HG03432 (cell line): ENCODE measurements at regions not wholly inside any gene's neighbourhood (a gene's known extent, or its start where the extent isn't known, plus 50 kb on each side); places are given as distances from the start of the nearest gene placed in this dataset.
A peak's percentile ranks its signal among the peaks of the same experiment; 100 is the strongest.

Source experiments
- ATAC-seq: cut with Tn5 transposase; IDR thresholded peaks from one replicate; pipeline ENCODE4 v1.9.1; 2021; ENCODE audit warnings: mild to moderate bottlenecking, moderate library complexity; ENCODE audit not compliant: unreplicated experiment

- no peak for ATAC-seq
Observed at GRCh38 chr2:58913082-58913726, 672.1 kb upstream of the FANCL start.

DNA sequence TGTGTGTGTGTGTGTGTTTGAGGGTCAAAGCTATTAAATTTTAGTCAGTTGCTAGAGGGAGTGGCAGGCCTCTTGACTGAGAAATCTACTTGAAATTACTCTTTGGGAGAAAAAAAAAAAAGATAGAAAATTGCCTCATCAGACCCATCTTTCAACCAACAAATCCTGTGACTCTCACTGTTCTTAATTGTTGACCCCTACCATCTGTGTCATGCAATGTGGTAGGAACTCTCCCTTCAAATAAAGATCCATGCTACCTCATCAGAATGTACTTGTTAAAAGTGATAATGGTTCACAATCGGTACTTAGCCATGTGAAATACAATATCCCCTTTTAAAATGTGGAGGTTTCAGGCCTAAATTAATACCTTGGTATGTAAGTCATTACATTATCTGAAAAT lies 670.8 kb upstream of the FANCL start:
- no peak for ATAC-seq

GRCh38 chr2:58908501-58909154 lies 667.5 kb upstream of the FANCL start:
- no peak for ATAC-seq

DNA sequence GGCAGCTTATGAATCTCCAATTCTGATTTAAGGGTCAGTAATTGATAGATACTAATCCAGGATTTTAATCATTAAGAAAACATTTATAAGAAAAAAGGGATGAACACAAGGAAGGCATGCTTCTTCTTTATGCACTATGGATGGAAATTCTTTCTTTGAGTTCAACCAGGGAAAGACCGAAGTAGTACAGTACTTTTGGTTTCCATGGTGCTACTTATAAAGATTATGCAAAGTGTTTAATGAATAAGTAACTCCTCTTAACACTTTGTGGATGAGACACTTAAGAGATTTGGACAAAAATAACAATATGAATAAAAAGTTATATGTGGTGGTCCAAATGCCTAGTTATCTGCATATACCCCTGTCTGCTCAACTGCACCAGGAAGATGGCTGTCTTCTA lies 666.5 kb upstream of the FANCL start:
- no peak for ATAC-seq

DNA sequence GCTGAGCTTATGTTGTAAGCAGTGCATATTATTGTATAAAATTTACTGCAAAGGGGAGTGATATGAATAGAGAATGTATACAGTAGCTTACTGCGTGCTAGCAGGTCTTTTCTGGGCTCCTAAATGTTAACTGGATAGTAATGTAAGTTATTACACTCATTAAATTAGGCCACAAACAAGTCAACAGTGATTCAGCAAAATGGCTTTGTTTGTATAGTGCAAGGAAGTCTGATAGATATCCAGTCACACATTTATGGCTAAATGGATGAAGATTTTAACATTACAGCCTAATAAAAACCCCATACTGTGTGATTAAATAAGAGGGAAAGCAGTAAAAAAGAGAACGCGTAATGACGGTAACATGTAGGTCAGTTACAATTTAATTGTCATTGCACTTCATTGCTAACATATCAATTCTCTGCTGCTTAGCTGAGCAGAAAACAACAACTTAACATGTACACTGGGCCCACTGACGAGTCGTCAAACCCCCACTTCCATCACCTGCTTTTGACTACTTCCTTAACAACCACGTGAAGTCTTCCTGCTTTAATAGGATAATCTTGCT lies 665.0 kb upstream of the FANCL start:
- ATAC-seq = no peak

GRCh38 chr2:58904095-58904494 lies 663.0 kb upstream of the FANCL start:
- no peak for ATAC-seq

DNA sequence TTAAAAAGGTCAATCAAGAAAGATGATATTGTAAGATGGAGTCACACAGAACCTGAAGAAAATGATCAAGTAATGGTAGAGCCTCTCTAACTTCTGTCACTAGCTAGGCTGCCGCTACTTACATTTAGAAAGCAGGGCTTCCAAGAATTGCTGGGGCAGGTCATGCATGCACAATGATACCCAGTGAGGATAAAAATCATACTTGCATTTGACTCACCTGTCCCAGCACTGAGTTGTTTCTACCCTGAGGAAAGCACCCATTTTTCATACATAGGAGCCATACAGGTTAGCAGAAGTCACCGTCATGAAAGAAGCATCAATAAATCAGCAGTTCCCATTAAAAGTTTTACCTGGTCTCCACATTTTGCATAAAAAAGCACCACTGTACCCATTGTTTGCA lies 662.3 kb upstream of the FANCL start:
- ATAC-seq = no peak

GRCh38 chr2:58900246-58901027 lies 659.3 kb upstream of the FANCL start:
- no peak for ATAC-seq

DNA sequence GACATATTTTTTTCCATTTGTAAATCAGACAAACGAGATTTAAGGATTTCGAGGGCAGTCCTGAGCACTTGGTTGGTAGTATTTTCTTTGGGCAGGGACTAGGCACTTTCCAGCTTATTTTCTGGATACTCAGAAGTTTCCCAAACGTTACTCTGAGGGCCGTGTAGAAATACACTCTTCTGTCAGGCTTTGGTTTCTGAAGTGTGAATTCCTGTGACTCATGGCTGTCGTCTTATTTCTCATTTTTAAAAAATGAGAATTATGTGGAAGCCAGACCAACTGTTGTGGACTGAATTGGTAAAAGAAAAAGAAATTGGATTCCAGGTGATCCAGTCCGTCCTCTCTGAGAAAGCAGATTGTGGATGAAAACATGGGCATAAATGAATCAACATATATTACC lies 658.6 kb upstream of the FANCL start:
- ATAC-seq = no peak

GRCh38 chr2:58896638-58897037 lies 655.5 kb upstream of the FANCL start:
- ATAC-seq = no peak

DNA sequence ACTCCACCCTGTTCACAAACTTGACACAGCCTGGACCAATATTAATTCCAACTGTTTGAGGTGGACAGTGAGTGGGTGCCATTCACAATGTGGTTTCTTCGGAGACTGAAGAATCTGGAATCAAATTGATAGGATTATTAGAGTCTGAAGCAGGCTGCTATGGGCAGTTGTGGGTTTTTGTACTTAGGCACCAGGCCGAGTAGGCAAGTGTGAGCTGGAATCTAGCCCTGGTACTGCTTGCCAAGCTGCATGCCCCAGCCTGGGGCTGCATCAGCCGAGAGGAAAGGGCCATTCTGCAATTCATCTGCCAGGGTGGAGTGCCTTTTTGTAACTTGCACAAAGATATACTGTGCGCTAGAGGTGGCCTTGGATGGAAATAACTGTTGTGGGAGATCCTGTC lies 654.7 kb upstream of the FANCL start:
- ATAC-seq = no peak

DNA sequence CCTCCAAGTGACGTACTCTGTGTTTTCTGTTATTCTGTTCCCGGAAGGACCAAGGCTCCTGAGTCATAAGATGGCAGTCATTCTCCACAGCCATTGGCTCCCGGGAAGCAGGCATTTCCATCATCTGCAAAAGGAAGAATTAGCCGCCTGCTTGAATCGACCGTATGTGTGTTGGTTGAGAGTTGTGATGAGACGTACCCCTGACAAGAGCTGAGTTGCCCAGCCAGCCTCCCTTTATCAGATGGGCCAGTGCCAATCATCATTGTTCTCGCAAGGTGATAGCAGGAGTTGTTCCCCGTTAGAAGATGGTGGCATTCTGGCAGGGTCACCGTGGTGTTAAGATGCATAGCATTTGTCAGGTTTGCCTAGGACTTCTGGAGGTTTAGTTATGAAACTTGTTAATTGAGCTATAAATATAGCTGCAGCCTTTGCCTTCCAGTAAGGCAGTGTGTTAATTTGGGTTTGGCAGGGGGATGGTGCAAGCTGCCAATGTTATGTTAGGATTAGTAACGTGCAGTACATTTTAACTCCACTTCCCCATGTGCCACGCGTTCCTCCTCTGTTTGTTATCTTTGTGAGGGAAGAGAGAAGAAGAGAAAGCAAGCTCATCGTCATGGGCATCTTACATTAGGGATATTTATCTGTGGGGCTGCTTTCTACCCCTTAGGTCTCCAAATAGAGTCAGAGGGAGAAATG lies 652.7 kb upstream of the FANCL start:
- ATAC-seq = no peak

GRCh38 chr2:58891828-58892377 lies 650.8 kb upstream of the FANCL start:
- no peak for ATAC-seq

GRCh38 chr2:58890865-58891525 lies 649.9 kb upstream of the FANCL start:
- ATAC-seq = no peak

GRCh38 chr2:58886009-58886408 lies 644.9 kb upstream of the FANCL start:
- no peak for ATAC-seq

DNA sequence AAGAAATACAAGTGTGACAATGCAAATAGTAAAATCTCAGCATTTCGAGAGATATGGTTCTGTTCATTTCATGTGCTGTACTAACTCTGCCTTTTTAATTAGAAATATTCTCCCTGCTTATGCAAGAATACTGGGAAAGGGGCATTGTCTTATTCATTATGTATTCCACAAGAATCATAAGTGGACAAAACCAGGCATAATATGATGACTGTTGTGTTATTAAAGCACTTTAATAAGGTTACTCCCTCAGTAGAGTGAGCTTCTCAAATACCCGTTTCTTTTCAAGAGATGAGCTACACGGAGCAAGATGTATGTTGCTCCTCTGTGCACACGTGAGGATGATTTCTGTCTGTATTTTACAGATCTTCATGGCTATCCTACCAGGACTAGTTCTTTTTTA lies 638.7 kb upstream of the FANCL start:
- ATAC-seq = no peak

- no peak for ATAC-seq
Observed at GRCh38 chr2:58878778-58879177, 637.7 kb upstream of the FANCL start.

GRCh38 chr2:58876126-58876525 lies 635.0 kb upstream of the FANCL start:
- no peak for ATAC-seq

DNA sequence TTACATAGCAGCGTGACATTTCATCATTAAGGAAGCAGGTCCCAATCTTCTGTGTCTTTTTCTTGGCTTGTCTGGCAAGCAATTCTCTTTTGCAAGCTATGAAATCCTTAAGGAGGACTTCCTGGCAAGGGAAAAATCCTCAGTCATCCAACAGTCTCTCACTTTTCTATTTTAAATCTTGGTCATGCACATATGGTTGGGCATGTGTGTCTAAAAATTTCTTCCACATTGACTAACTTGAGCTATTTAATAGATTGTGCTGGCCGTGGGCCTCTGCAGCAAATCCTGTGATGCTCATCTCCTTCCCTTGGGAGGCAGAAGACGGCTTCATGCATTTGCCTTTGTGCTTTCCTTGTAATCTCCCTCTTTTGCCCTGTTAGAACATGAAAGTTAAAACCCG lies 634.3 kb upstream of the FANCL start:
- no peak for ATAC-seq

DNA sequence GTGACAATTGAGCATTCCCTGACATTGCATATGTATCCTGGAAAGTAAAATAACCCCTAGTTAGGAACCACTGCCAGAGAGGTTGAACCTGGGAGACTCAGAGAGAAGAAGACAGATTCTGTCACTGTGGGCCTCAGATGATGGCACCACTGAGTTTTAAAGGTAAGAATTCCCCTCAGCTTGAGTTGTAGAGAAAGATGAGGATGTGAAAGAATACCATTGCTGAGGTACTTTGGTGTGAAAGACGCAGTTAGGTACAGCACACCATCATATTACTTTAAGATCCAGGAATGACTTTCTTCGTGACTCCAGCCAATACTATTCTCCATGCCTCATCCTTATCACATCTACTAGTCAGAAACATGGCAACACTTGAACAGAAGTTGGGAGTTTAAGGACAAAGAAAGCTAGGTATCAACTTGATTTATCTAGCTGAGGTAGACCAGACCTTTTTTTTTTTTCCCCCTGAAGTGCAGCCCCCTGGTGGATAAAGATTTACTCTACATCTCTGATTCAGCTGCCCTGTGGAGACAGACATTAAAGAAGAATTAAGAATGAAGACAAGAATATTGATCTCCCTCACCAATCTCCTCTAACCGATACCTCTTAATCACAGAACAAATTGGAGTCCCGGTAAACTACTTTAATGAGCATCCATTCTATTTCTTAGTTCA lies 630.5 kb upstream of the FANCL start:
- ATAC-seq = peak; percentile 39
